Hepatocyte (in vitro differentiated cells): ENCODE measurements at regions not wholly inside any gene's neighbourhood (a gene's known extent, or its start where the extent isn't known, plus 50 kb on each side); places are given as distances from the start of the nearest gene placed in this dataset.

Source experiments
- EZH2 ChIP-seq: fragments of 200-600 bp; sonication (generic); IDR thresholded peaks from 2 replicates; pipeline ENCODE4 v1.6.1; 2016; ENCODE audit warnings: antibody characterized with exemption, mild to moderate bottlenecking, borderline replicate concordance
- EZH2phosphoT487 ChIP-seq: fragments of 200-600 bp; sonication (generic); IDR thresholded peaks from one replicate; pipeline ENCODE4 v1.6.1; 2018; ENCODE audit warnings: antibody characterized with exemption, mild to moderate bottlenecking, low read depth, moderate library complexity; ENCODE audit not compliant: unreplicated experiment, severe bottlenecking
- TF ChIP-seq, protein P1 (sequence below): fragments of 200-600 bp; sonication (generic); IDR thresholded peaks from 2 replicates; pipeline ENCODE4 v1.5.1; 2016; ENCODE audit warnings: antibody characterized with exemption, mild to moderate bottlenecking; ENCODE audit not compliant: poor library complexity

DNA sequence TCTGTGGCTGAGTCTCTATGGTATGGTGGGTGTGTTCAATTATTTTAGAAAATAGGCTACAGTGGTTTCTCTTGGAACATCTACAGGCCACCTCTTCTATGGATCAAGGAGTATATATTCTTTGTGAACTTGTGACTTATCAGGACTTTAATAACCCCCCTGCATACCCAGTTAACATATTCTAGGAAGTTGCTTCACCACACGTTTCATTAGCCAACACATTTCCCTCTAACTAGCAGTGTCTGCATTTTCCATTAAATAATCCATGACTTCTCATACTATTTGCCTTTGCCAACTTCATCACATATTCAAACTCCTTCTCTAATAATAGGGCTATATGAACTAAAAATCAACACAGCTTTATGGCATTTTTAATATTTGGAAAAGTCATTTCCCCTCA, 187.6 kb upstream of the ARL4C start:
- TF ChIP-seq, protein P1, sequence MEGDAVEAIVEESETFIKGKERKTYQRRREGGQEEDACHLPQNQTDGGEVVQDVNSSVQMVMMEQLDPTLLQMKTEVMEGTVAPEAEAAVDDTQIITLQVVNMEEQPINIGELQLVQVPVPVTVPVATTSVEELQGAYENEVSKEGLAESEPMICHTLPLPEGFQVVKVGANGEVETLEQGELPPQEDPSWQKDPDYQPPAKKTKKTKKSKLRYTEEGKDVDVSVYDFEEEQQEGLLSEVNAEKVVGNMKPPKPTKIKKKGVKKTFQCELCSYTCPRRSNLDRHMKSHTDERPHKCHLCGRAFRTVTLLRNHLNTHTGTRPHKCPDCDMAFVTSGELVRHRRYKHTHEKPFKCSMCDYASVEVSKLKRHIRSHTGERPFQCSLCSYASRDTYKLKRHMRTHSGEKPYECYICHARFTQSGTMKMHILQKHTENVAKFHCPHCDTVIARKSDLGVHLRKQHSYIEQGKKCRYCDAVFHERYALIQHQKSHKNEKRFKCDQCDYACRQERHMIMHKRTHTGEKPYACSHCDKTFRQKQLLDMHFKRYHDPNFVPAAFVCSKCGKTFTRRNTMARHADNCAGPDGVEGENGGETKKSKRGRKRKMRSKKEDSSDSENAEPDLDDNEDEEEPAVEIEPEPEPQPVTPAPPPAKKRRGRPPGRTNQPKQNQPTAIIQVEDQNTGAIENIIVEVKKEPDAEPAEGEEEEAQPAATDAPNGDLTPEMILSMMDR: no peak
- TF ChIP-seq EZH2 (no peak), EZH2phosphoT487 (no peak)
